HL-60/S4 treated with retinoic acid at 250 ng/mL for 4 days and 3 days (cell line): ENCODE measurements at regions not wholly inside any gene's neighbourhood (a gene's known extent, or its start where the extent isn't known, plus 50 kb on each side); places are given as distances from the start of the nearest gene placed in this dataset.

Source experiments
- in situ Hi-C: fragments of 300-500 bp; cut with MboI; formaldehyde crosslinking; loops from 2 replicates; pipeline ENCODE4 v1.7.0; 2022; ENCODE audit warnings: low sequenced_read_pairs

- in situ Hi-C loops, result no loop called here
Observed at GRCh38 chr15:69623392-69624154, 171.0 kb downstream of the RPLP1 start.

GRCh38 chr15:69624155-69624520, 171.5 kb downstream of the RPLP1 start:
- in situ Hi-C loops, result no loop called here

GRCh38 chr15:69624816-69625215, 172.2 kb downstream of the RPLP1 start:
- in situ Hi-C loops, result no loop called here

GRCh38 chr15:69625328-69625727, 172.7 kb downstream of the RPLP1 start:
- in situ Hi-C loops, result no loop called here

GRCh38 chr15:69626095-69627066, 173.8 kb downstream of the RPLP1 start:
- in situ Hi-C loops, result no loop called here

GRCh38 chr15:69627548-69628158, 175.0 kb downstream of the RPLP1 start:
- in situ Hi-C loops, result no loop called here

GRCh38 chr15:69628256-69629093, 175.9 kb downstream of the RPLP1 start:
- in situ Hi-C loops, result no loop called here

- in situ Hi-C loops, result no loop called here
Observed at GRCh38 chr15:69629631-69630161, 177.1 kb downstream of the RPLP1 start.

- in situ Hi-C loops, result no loop called here
Observed at GRCh38 chr15:69631005-69631404, 178.4 kb downstream of the RPLP1 start.

- in situ Hi-C loops, result no loop called here
Observed at GRCh38 chr15:69631978-69632377, 179.4 kb downstream of the RPLP1 start.

GRCh38 chr15:69634860-69635259, 182.2 kb downstream of the RPLP1 start:
- in situ Hi-C loops, result no loop called here

- in situ Hi-C loops, result no loop called here
Observed at GRCh38 chr15:69636169-69636915, 183.7 kb downstream of the RPLP1 start.

- in situ Hi-C loops, result no loop called here
Observed at GRCh38 chr15:69637818-69638217, 185.2 kb downstream of the RPLP1 start.

GRCh38 chr15:69643476-69643875, 190.9 kb downstream of the RPLP1 start:
- in situ Hi-C loops, result no loop called here

- in situ Hi-C loops, result no loop called here
Observed at GRCh38 chr15:69643971-69644370, 191.4 kb downstream of the RPLP1 start.

GRCh38 chr15:69644876-69645275, 192.3 kb downstream of the RPLP1 start:
- in situ Hi-C loops, result no loop called here

GRCh38 chr15:69647142-69647513, 194.5 kb downstream of the RPLP1 start:
- in situ Hi-C loops, result no loop called here

GRCh38 chr15:69648212-69648611, 195.6 kb downstream of the RPLP1 start:
- in situ Hi-C loops, result no loop called here
